22Rv1 (cell line): ENCODE measurements at regions not wholly inside any gene's neighbourhood (a gene's known extent, or its start where the extent isn't known, plus 50 kb on each side); places are given as distances from the start of the nearest gene placed in this dataset.
"Not testable (repeated sequence)": the region's sequence is repeated elsewhere in the genome, so short reads cannot be mapped to it uniquely, and the experiment has no call there.

ENCODE experiments used
- H3K27ac ChIP-seq: fragments of 450-650 bp; 2 replicates; pipeline ENCODE4 v1.5.1; 2017
- ZFX ChIP-seq: fragments of 450-650 bp; IDR thresholded peaks from 2 replicates; pipeline ENCODE4 v1.6.1; 2017; ENCODE audit warnings: antibody characterized with exemption, borderline replicate concordance
- TF ChIP-seq, protein P1 (sequence below): fragments of 450-650 bp; IDR thresholded peaks from 2 replicates; pipeline ENCODE4 v1.5.1; 2017; ENCODE audit warnings: mild to moderate bottlenecking

- no peak for TF ChIP-seq ZFX
- TF ChIP-seq, protein P1, sequence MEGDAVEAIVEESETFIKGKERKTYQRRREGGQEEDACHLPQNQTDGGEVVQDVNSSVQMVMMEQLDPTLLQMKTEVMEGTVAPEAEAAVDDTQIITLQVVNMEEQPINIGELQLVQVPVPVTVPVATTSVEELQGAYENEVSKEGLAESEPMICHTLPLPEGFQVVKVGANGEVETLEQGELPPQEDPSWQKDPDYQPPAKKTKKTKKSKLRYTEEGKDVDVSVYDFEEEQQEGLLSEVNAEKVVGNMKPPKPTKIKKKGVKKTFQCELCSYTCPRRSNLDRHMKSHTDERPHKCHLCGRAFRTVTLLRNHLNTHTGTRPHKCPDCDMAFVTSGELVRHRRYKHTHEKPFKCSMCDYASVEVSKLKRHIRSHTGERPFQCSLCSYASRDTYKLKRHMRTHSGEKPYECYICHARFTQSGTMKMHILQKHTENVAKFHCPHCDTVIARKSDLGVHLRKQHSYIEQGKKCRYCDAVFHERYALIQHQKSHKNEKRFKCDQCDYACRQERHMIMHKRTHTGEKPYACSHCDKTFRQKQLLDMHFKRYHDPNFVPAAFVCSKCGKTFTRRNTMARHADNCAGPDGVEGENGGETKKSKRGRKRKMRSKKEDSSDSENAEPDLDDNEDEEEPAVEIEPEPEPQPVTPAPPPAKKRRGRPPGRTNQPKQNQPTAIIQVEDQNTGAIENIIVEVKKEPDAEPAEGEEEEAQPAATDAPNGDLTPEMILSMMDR = peak; percentile 79
Observed at GRCh38 chr3:3998140-3998922, 199.1 kb downstream of the LRRN1 start.

GRCh38 chr3:3999340-3999739 lies 200.1 kb downstream of the LRRN1 start:
- H3K27ac ChIP-seq = not testable (repeated sequence)

More at GRCh38 chr3:3998140-3998922, 199.1 kb downstream of the LRRN1 start:
- no peak overlapping the region for H3K27ac ChIP-seq

DNA sequence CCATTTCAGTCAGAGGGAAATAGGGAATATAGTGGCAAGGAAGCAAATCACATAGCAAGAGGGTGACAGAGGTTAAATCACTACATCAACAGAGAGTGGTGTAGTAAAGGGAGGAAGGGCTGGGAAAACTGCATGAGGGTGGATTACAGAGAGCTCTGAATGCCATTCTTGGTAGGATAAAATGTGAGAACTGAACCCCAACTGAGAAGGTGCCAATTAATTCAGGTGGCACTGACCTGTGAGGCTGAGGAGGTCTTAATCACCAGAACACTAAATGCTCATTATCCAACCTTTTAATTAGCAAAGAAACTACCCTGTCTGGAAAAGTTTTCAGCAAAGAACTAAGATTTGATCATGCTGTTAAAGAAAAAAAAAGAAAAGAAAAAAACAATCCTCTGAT lies 202.7 kb downstream of the LRRN1 start:
- TF ChIP-seq ZFX = no peak
- TF ChIP-seq, protein P1 = no peak
- no peak overlapping the region for H3K27ac ChIP-seq

DNA sequence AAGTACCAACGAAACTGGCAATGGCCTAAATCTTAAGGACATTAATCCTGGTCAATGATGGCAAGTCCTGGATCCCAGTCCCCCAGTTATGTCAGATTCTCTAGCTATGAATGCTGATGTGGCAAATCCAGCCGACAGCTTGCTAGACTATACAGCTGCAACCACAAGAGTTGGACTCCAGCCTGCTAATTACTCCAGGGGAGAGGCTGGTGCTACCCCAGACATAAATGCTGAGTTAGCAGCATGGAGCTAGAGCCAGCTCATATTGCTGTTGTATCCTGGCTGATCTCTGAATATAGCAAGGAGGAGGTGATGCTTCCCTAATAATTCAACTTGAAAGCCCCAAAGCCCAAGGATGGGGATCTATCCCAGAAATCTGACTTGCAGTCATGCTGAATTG lies 207.1 kb downstream of the LRRN1 start:
- TF ChIP-seq, protein P1 = no peak
- TF ChIP-seq ZFX = no peak
- no peak overlapping the region for H3K27ac ChIP-seq

GRCh38 chr3:4008205-4008604 lies 209.0 kb downstream of the LRRN1 start:
- no peak overlapping the region for H3K27ac ChIP-seq
- TF ChIP-seq ZFX = no peak
- TF ChIP-seq, protein P1 = no peak

DNA sequence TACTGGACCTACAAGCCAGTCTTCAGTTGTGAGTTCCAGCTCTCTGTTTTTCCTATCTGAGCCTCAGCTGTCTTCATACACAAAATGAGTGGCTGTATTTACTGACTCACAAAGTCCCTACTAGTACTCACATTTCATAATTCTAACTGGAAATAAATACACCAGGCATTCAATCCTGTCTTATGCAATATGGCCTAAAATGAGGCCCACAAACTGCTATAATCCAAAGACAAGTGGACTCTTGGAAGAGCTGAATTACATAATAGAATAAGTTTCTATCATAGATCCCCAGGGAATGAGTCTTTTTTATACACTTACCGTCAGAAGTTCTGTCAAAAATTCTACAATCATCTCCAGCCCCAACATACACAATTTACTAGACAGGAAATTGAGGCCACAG lies 211.9 kb downstream of the LRRN1 start:
- TF ChIP-seq, protein P1 = no peak
- no peak for TF ChIP-seq ZFX
- no peak overlapping the region for H3K27ac ChIP-seq

- TF ChIP-seq ZFX = no peak
- TF ChIP-seq, protein P1 = no peak
- no peak overlapping the region for H3K27ac ChIP-seq
Observed at GRCh38 chr3:4015426-4015825, 216.2 kb downstream of the LRRN1 start.

GRCh38 chr3:4019501-4019900 lies 220.3 kb downstream of the LRRN1 start:
- no peak for TF ChIP-seq ZFX
- TF ChIP-seq, protein P1 = no peak
- no peak overlapping the region for H3K27ac ChIP-seq
